ENCODE measurements at regions not wholly inside any gene's neighbourhood (a gene's known extent, or its start where the extent isn't known, plus 50 kb on each side); places are given as distances from the start of the nearest gene placed in this dataset.

GRCh38 chr4:4659871-4660651, 118.2 kb upstream of the STX18 start (continued):
- TF ChIP-seq ZBTB33 (IDR thresholded peaks at IDR 0.05; ENCODE audit: extremely low read depth, insufficient replicate concordance, low read length): no peak

GRCh38 chr4:4658052-4658451, 116.2 kb upstream of the STX18 start:
- H3K36me3 ChIP-seq (ENCODE audit: control insufficient read depth in 1 of 2, insufficient read depth in 2 of 2, low read length in 2 of 2): no peaks in the 10 kb centered on the region
- DNase-seq (ENCODE audit: low read depth, low spot score) (peak; percentile 88), ATAC-seq (peak; percentile 86)
- intact Hi-C loops (cut with micrococcal nuclease): no loop called here
- H3K27me3 ChIP-seq (ENCODE audit: insufficient read depth, low read length): no peaks in the 10 kb centered on the region
- CTCF ChIA-PET: no interaction called here
- H4K20me1 ChIP-seq (ENCODE audit: insufficient read depth): no peaks in the 10 kb centered on the region
- peak overlapping the region; percentile 35 for H3K9ac ChIP-seq (ENCODE audit: low read length)
- no peaks in the 10 kb centered on the region for H3K9me2 ChIP-seq (ENCODE audit: insufficient read depth)
- H3K4me2 ChIP-seq (ENCODE audit: low read length): peak overlapping the region; percentile 56
- no peaks in the 10 kb centered on the region for H3K9me3 ChIP-seq (ENCODE audit: control insufficient read depth in 1 of 2, insufficient read depth in 1 of 2, low read depth in 1 of 2, low read length in 2 of 2)
- POLR2A ChIA-PET: no interaction called here
- H3K4me1 ChIP-seq (ENCODE audit: control insufficient read depth in 1 of 2, insufficient read depth in 2 of 2, low read length in 2 of 2): peaks cover 53 to 59% of the 10 kb centered on the region in 2 experiments
- RAD21 ChIA-PET (ENCODE audit: low non-redundant PET in 1 of 2, low total read pairs in 2 of 2, uncharacterized antibody in 2 of 2, unreplicated experiment in 2 of 2): no interaction called here
- no peaks in the 10 kb centered on the region for H3K79me2 ChIP-seq (ENCODE audit: insufficient read depth, low read length)
- no TSS peak for BruUV-seq (replicated peaks)
- TF ChIP-seq JUND (IDR thresholded peaks at IDR 0.05) (peak; percentile 67), POLR2A (IDR thresholded peaks at IDR 0.05; ENCODE audit: borderline replicate concordance, extremely low read depth, insufficient read depth, insufficient read length) (no peak), CBX3 (IDR thresholded peaks at IDR 0.05; ENCODE audit: low read depth) (peak; percentile 55; the same call in 1 of the 2 replicates), CTCF (IDR thresholded peaks at IDR 0.05 in 2 of 3, conservative IDR thresholded peaks at IDR 0.05 in 1 of 3; ENCODE audit: borderline replicate concordance in 1 of 3, insufficient read depth in 1 of 3, low read depth in 2 of 3, low read length in 2 of 3) (no peak), REST (IDR thresholded peaks at IDR 0.05; ENCODE audit: low read depth) (no peak), ZNF274 (IDR thresholded peaks at IDR 0.05; ENCODE audit: low read depth, low read length) (no peak), EZH2phosphoT487 (IDR thresholded peaks at IDR 0.05; ENCODE audit: borderline replicate concordance) (no peak), EZH2 (IDR thresholded peaks at IDR 0.05) (no peak), FOSL1 (IDR thresholded peaks at IDR 0.05; ENCODE audit: low read depth) (peak; percentile 72), ELF1 (IDR thresholded peaks at IDR 0.05; ENCODE audit: borderline replicate concordance, low read depth) (no peak; the same call in 1 of the 2 replicates), SP1 (IDR thresholded peaks at IDR 0.05; ENCODE audit: low read depth) (peak; percentile 60), MAX (IDR thresholded peaks at IDR 0.05) (peak; percentile 40; the same call in 1 of the 2 replicates), POLR2AphosphoS5 (IDR thresholded peaks at IDR 0.05; ENCODE audit: low read depth, low read length) (peak; percentile 52; the same call in 1 of the 2 replicates), YY1 (IDR thresholded peaks at IDR 0.05; ENCODE audit: extremely low read depth, insufficient replicate concordance, low read depth, low read length) (no peak)
- no peak overlapping the region for H2AFZ ChIP-seq (ENCODE audit: low read depth, low read length, poor library complexity, severe bottlenecking)
- H3K27ac ChIP-seq (ENCODE audit: low read depth, low read length): peak overlapping the region; percentile 80
- H3K4me3 ChIP-seq (replicated peaks in 1 of 2; ENCODE audit: low read depth in 1 of 2, low read length in 2 of 2): no peak overlapping the region
